A172 (cell line): ENCODE measurements at regions not wholly inside any gene's neighbourhood (a gene's known extent, or its start where the extent isn't known, plus 50 kb on each side); places are given as distances from the start of the nearest gene placed in this dataset.

ENCODE experiments used
- DNase-seq: peaks from one replicate; pipeline ENCODE4 v3.0.0-alpha.2; 2015; ENCODE audit warnings: low spot score

DNA sequence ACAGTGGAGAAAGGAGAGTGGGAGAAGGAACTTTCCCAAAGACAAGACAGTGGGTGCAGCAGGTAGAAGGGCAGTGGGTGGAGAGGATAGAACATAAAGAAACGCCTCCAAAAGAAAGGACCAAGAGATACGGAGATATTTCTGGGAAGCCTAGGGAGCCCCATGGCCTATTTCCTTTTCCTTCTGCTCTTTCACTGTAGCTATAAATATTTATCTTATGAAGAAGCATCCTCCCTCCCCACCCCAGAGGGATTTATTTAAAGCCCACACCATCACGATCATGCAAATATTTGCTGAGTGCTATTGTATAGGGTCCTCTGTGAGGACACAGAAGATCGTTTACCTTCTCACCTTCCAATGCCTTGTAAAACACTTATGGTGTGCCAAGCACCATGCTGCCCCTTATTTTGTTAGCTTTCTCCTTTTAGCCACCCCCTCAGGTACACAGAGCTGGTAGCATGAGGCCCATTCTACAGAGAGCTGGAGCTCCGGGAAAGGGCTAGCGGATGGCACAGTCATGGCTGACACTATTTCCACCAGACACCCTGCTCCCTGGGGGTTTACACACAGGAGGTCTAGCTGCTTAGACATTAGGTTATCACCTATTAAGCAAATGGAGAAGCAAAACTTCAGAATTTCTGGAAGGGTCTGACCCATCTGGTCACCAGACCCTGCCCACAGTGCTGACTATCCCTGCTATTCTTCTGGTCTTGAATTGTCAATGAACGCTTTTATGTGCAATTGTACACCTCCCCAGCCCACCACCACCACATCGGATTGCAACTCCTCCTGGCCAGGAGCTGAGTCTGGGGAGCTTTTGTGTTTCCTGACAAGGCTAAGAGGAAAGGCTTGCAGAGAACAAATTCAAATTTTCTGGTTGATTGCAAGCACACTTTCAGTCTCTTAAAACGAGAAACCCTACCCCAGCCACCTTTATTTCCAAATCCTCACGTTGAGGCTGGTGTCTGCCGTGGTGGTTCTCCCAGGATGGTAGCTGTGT, 91.8 kb upstream of the KLF7 start:
- peak; percentile 29 for DNase-seq

DNA sequence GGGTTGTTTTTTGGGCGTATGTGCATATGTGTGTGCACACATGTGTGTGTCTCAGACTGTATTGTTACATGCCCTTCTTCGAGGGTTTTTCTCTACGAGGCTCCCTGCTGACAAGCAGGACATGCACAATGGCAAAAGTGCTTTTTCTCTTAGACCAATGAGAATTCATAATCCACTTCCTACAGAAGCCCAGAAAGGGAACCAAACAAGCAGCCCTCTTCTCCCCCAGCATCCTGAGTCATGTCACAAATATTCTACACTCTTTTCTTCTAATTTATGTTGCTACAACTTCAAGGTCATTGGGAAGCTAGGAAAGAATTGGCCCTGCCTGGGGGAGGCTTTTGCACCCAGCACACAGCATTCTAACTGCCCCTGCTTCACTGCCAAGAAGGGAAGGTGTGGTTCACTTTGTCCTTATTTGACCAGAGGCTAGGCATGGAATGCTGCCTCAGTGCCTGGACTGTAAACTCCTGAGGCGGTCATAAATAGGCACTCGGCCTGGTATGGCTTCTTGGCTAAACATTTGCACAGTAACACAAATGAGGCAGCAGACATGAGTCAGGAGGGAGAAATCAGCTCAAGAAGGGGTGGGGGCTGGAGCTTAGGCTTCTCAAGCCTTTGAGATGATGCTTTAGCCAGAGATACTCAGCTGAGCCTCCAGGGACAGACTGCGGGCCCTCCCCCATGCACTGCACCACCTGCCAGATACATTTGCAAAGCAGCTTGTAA, 92.7 kb upstream of the KLF7 start:
- DNase-seq = peak; percentile 99

GRCh38 chr2:207260021-207260420, 94.3 kb upstream of the KLF7 start:
- DNase-seq = no peak

DNA sequence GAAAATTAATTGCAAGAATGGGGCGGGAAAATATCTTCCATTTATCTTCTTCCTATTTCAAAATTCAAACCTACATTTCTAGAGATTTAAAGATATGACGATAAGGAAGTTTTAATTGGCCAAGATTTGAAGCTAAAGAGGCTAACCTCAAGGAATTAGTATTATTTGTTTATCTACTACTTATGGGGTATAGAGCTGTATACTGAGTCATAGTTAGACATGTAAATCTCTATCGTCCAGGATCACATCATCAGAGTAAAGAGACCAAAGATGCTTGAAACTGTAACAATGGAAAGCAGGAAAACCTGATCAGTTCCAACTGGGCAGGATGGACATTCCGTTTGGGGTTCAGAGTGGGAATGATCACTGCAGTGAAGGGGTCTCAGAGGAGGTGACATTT, 95.2 kb upstream of the KLF7 start:
- DNase-seq = peak; percentile 20

DNA sequence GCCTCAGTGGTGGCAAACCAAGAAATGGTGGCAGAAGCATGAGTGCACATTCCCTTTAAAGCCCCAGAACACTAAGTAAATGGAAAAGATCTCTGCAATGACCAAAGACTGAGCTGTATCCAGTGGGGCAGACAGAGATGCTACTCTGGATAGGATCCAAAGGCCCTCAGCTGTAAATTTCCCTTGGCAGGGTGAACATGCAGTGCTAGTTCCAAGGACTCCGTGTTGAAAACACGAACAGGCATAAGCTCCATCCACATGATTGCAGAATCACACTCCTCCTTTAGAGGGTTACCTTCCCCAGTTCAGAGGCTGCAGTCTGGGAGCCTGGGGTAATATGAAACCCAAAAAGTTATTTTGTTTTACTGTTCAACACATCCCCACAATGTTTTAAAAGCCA, 98.6 kb upstream of the KLF7 start:
- no peak for DNase-seq

DNA sequence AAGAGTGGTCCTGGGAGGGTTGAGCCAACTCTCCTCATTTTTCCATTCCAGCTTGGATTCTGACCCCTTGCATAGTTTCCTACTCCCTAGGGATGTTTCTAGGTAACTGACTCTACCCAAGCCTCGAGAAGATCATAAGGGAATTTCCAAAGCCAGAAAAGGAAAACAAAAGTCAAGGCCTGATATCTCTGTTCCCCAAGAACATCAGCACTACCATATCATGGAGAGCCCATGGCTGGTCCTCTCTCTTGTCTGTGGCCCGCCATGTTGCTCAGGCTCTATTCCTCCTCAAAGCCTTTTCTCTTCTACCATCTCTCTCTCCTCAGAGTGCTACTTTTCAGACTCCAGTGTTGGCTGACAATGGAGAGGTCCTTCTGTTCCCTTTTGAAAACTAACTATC, 99.6 kb upstream of the KLF7 start:
- DNase-seq = no peak

- peak; percentile 50 for DNase-seq
Measured at GRCh38 chr2:207265869-207266268, 100.1 kb upstream of the KLF7 start.

GRCh38 chr2:207266648-207267047, 100.9 kb upstream of the KLF7 start:
- no peak for DNase-seq

DNA sequence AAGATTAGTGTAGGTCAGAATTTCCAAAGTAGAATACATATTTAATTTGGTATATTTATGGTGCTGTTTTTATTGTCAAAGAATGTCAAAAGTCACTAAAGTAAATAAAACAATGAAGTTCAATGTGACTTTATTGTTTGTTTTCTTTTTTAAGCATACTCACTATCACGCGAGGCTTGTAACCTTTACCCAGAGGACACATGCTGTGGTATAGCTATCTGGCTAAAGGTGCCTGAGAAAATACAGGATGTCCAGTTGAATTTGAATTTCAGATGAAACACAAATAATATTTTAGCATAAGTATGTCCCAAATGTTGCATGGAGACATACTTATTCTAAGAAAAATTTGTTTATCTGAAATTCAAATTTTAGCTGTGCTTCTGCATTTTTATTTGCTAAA, 103.3 kb upstream of the KLF7 start:
- DNase-seq = no peak

- no peak for DNase-seq
Measured at GRCh38 chr2:207274530-207275189, 108.9 kb upstream of the KLF7 start.

- no peak for DNase-seq
Measured at GRCh38 chr2:207275779-207276178, 110.0 kb upstream of the KLF7 start.

- no peak for DNase-seq
Measured at GRCh38 chr2:207276248-207276647, 110.5 kb upstream of the KLF7 start.

- no peak for DNase-seq
Measured at GRCh38 chr2:207276858-207277257, 111.1 kb upstream of the KLF7 start.

GRCh38 chr2:207279520-207279919, 113.8 kb upstream of the KLF7 start:
- DNase-seq = no peak

- no peak for DNase-seq
Measured at GRCh38 chr2:207281436-207281835, 115.7 kb upstream of the KLF7 start.

DNA sequence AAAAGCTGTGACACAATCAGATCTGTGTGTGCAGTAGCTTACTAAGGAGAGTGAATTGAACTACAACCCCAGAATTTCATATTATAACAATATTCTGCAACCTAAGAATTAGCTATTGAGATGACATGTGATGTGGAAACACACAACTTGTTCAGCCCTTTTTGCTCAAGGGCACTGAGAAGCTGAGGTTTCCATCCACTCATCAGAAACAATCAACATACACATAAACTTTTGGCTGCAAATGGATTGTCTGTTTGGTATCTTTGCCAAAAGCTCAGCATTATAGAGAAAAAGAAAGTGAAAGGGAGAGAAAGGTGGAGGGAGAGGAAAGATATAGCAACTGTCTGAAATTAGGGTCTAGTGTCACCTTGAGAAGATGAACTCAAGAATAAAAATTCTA, 117.2 kb upstream of the KLF7 start:
- no peak for DNase-seq

GRCh38 chr2:207283356-207283755, 117.6 kb upstream of the KLF7 start:
- DNase-seq = no peak

GRCh38 chr2:207284556-207285472, 119.1 kb upstream of the KLF7 start:
- DNase-seq = no peak

DNA sequence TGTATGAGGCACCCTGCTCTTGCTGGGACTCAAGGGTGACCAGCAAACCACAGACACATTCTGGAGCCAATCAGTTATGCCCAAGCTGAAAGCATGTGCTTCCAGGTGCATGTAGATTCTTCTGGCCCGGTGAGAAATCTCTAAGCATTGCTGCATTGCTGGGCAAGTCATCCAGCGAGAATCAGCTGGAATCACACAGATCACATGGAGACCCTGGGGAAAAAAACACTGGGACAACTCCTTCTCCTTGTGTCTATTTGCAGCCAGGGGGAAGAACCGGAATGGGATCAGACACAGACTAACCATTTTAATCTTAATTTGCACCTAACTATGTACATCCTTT, 119.7 kb upstream of the KLF7 start:
- no peak for DNase-seq

DNA sequence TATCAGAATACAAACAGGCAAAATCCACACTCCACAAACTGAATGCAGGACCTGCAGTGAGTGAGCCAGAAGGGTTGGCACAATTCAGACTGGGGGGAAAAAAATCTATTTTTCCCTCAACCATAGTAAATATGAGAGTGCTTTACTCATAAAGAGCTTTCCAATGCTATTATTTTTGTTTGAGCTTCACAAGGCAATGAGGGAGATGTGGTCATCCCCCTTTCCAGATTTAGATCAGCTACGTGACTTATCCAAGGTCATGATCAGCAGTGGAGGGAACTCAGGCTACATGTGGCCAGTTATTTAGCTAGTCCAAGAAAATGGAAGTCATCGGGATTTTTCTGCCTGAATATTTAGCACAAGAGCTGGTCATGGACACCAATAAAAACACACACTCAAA, 120.4 kb upstream of the KLF7 start:
- no peak for DNase-seq

GRCh38 chr2:207288628-207289027, 122.9 kb upstream of the KLF7 start:
- DNase-seq = no peak
